ENCODE measurements at regions not wholly inside any gene's neighbourhood (a gene's known extent, or its start where the extent isn't known, plus 50 kb on each side); places are given as distances from the start of the nearest gene placed in this dataset.

DNA sequence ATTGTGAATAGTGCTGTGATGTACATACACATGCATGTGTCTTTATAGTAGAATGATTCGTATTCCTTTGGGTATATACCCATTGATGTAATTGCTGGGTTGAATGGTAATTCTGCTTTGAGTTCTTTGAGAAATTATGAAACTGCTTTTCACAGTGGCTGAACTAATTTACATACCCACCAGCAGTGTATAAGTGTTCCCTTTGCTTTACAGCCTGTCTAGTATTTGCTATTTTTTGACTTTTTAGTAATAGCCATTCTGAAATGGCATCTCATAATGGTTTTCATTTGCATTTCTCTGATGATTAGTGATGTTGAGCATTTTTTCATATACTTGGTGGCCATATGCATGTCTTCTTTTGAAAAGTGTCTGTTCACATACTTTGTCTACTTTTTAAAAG lies 54.5 kb upstream of the FAM78B start:
- no peak for DNase-seq (ENCODE audit: low spot score)

DNA sequence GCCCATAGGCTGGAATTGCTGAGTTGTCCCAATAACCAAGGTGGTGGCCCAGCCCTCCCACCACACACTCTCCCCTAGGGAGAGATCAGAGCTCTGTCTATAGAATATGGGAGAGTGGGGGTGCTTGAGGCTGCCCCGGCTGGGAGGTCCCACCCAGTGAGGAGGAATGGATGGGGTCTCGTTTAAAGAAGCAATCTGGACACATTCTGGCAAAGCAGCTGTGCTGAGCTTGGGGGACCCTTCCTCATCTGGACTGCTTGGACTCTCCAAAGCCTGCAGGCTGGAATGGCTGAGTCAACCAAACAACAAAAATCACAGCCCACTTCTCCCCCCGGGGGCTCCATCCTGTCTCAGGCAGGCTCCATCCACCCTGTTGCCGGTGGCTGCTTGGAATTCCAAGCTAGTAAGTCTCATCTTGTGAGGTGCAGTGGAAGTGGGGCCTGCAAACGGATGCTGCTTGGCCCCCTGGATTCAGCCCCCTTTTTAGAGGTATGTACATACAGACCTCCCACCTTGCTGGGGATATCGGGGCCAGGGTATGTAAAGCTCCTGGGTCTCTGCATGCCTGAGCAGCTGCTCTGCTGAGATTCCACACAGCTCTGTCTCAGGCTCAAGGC lies 67.1 kb upstream of the FAM78B start:
- no peak for DNase-seq (ENCODE audit: low spot score)

DNA sequence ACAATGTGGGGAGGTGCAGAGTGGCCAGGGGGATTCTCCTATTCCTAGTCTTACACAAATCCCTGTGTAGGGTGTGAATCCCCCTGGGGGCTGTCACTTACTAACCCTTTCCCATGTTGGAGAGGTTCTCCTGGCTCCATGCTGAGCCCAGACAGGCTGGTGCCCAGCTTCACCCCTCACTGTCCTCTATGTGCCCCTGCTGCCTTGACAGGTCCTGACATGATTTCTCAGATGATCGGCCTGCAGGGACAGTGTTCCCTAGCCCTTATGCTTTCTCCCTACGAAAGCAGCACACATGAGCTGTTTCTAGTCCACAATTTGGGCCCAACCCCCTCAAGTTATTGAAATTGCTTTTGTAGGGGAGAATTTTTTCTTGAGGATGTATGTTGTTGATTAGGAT lies 68.9 kb upstream of the FAM78B start:
- no peak for DNase-seq (ENCODE audit: low spot score)

DNA sequence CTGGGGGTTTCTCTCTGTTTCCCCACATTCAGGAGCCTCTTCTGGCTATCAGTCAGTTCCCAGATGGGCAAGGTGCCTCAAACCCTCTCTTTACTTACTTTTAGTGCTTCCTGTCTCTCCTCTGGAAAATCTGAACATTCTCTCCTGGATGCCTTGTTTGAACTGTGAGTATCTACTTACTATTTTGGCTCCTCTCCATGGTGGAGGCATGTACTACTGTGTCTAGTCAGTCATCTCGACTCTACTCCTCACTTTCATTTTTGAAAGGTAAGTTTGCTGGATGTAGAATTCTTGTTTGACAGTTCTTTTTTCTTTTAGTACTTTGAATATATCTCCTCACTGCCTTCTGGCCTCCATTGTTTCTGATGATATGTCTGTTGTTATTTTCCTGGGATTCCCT lies 70.9 kb upstream of the FAM78B start:
- peak; percentile 8 for DNase-seq (ENCODE audit: low spot score)

DNA sequence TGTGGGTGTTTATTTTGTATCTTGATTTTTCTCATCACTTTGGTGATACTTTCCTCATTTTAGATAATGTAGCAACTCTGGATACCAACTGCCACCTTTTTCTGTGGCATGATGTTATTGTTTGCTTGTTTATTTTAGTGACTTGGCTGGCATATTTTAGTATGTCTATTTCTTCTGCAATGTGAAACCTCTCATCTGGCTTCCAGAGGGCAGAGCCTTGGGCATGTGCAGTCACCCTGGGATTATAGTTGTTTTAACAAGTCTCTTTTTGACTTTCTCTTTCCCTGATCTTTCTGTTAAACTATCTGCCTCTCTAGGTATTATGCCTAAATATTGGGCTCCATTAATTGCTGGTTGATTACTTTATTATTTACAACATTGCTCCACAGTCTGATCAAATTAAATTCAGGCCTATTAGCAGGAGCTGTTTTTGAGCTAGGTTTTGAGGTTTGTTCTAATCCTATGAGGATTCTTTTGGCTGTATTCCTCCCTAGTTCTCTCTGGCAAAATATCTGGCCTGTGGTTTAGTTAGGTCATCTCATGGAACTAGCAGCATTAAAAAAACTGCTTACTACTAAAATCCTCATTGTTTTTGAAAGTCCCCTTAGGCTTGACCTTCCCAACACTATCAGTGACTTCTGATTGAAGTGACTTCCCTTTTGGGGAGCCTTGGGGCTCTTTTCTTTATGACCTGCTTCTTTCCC lies 86.4 kb upstream of the FAM78B start:
- no peak for DNase-seq (ENCODE audit: low spot score)

DNA sequence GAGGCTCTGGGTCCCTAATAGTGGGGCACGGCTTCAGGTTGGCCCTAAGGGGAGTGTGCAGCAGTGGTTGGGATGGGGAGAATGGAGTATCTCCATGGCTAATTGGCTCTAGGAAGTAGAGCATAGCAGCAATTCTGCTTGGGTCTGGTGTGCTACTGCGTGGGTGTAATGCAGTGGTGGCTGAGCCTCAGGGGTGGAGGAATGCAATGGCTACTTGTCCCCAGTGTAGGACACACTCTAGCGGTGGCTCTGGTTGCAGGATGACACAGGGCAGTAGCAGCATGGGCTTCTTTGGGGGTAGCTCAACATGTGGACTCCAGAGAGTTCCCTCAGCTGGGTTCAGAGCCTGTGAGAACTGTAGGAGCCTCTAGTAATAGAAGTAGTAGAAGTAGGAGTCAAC lies 91.2 kb upstream of the FAM78B start:
- no peak for DNase-seq (ENCODE audit: low spot score)

DNA sequence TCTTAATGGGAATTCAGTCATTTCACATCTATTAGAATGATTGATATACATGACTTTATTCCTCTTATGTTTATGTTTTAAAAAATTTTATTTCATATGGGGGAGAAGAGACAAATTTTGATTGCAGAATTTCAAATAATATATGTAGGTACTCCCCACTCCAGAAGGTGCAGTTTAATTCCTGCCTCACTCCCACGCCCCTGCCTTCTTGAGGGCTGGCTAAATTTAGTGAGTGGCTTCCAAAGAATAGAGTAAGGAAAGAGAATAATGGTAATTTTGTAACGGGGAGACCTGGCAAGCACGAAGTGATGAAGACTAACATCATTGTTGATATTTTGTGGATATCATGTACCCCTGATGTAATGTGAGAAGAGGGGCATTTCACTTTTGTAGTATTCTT lies 94.7 kb upstream of the FAM78B start:
- DNase-seq (ENCODE audit: low spot score) = no peak

DNA sequence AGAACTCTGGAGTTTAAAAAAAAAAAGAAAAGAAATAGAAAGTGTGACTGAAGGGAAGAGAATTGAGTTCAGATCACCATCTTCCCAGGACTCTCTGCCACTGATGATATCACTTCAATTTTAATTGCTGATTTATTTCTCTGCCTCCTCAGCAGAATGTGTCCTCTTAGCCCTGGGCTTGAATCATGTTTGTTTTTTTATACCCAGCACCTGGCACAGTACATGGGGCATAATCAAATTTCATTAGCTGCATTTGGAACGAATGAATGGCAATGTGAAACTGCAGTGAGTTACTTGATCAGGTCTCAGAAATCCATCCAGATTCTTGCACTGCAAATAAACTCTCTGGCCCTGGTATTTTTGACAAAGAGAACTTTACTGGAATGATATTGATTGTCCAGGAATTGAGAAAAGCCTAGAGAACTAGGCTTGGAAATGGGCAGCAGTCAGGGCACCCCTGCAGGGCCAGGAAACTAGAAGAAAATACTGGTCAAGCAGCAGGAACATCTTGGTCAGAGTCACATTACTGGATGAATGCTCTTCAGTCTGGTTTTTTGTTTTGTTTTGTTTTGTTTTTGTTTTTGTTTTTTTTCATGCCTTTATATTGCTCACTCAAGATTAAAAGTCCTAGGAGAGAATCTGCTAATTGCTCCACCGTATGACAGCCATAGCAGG lies 103.8 kb upstream of the FAM78B start:
- no peak for DNase-seq (ENCODE audit: low spot score)

DNA sequence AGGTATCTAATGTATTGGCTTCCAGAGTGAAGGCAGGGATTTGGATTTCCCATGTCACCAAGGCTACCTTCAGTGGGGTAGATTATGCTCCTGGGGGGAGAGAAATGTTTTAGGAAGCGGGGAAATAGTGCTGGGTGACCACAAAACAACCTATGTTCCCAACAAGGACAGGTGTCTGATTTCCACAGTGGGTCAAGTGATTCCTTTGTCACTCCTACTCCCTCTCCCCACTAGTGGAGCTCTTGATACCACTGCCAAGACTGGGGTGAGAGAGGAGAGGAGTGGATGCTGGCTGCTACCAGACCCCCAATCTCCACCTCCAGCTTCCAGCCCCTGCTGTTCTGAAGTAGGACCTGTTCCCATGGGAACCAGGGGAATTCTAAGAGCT lies 104.3 kb upstream of the FAM78B start:
- no peak for DNase-seq (ENCODE audit: low spot score)

DNA sequence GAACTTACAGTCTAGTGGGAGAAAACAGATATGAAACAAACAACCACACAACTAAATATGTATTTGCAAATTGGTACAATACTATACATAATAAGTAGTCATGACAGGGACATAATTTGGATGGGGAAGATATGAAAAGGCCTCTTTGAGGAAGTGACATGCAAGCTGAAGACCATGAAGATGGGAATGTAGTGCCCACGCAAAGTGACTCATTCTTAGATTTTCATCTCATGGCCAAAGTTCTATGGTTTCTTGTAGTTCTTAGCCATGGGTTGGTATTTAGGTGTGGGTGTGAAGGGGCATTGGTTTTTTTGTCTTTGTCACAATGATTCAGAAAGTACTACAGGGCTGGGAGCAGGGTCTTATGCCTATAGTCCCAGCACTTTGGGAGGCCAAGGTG lies 105.4 kb upstream of the FAM78B start:
- DNase-seq (ENCODE audit: low spot score) = no peak

DNA sequence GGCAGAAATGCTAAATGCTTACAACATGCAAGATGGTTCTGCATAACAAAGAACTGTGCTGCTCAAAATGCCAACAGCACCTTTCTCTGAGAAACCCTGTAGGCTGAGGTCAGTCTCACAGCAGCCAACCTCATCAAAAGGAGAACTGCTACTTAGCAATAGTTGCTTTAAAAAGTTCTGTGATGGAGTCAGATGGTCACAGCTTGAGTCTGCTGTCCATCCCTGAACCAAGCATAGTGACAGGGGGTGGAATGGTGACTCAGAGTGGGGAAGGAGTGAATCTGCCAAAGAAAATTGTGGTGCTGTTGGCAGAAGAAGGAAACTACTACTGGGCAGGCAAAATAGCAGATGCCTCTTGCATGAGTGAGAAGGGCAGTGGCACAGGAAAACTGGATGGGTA lies 106.0 kb upstream of the FAM78B start:
- no peak for DNase-seq (ENCODE audit: low spot score)

DNA sequence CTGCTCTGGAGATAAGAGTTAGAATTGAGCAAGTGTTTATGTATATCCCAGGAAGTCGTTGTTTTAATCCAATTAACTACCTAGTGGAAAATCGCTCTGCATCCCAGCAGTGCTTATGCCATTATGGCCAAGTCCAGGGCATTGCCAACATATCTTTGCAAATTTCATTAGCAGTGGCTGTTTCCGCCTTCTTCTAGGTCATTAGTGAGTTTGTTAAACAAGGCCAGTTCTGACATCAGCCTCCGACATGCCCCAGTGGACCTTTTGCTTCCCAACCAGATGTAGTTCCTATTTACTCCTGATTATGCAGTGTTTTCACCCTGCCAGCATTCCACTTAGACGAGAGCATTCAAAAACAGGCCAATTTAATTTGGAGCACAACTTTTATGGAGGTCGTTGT lies 106.8 kb upstream of the FAM78B start:
- DNase-seq (ENCODE audit: low spot score) = no peak

DNA sequence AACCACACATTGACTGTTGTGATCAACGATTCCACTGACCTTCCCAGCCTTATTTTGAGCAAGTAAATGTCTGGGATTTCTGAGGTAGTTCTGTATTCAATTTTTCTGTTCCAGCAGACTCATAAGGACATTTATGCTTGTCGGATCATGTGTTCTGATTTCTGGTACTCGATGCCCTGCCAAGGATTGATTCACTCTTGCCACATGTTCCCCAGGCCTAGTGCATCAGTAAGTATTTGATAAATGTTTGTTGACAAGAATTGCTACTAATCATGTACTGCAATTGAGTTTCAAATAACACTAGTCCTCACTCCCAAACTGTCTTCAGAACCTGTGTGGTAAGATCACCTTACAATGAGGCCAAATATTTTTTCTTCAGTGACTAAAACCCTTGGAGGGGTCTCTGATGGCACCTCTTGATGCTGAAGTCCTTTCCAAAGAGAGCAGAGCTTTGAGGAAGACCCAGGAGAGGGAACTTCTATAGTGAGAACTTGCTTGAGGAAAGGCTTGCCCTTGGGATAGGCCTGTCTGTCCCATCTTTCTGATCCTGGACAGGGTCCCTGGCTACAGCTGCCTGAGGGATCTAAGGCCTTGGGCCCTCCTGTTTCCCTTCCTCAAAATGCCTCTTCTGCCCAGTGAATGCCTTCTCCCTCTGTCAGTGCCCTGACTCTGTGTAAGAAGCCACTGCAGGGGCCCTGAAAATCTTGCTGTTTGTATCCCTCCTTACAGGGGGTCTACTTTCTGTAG lies 115.8 kb upstream of the FAM78B start:
- no peak for DNase-seq (ENCODE audit: low spot score)

DNA sequence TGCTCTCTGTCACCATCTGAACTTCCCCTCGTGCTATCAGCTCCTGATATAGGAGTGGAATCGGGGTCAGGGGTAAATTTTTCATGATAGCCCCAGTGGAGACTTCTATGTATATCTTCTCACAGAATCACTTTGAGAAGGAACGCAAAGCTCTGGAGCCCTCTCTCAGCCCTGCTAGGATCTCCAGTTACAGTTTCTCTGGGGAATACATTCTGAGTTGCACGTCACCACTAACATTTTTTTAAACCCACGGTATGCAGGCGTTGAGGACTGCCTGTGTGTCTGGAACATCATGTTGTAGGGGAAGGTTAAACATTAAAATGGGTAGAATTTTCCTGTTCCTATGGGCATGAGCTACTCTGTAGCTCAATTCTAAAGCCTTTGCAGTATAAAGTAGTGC lies 116.4 kb upstream of the FAM78B start:
- DNase-seq (ENCODE audit: low spot score) = no peak

DNA sequence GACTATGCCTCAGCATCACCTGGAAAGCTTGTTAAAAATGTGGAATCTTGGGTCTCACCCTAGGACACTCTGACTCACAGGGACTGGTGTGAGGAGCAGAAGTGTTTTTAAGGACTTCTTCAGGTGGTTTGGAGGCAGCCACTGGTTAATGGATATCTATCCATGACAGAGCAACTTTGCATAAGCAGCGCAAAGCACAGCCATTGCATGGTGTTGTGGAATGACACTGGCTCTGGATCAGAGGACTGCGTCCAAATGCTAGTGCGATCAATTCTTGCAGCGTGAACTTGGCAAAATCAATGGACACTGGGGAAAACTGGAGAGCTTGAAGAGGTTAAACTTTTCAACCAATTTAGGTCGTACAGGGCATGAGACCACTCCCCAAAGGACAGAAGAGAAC lies 116.8 kb upstream of the FAM78B start:
- no peak for DNase-seq (ENCODE audit: low spot score)

DNA sequence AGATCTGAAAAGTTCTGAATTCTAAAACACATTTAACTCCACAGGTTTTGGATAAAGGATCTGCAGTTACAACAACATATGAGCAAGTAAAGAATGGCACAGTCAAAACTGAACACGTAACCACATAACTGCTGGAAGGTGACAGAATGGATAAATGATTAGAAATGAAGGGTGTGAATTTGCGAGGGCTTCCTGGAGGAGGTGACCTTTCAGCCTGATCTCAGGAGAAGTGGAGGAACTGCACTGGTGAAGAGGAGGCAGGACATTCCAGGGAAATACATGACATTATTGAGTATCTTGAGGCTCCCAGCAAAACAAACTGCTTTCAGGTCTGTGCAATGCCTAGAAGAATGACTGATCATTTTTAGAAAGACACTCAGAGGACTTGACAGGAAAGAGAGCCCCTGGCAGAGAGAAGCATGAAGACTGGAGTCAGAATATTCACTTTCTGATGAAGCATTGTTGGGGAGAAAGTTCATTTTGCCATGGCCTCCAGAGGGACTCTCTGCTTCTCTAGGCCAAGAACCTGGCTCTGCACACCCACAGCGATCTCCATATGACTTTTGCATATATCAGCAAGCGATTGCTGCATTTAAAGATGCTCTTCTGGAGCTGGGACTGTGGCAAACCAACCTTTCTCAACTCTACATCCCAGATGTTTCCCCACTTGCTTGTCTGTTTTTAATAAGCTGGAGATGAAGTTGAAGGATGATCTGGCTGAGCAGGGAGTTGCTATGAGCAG lies 122.7 kb upstream of the FAM78B start:
- no peak for DNase-seq (ENCODE audit: low spot score)

DNA sequence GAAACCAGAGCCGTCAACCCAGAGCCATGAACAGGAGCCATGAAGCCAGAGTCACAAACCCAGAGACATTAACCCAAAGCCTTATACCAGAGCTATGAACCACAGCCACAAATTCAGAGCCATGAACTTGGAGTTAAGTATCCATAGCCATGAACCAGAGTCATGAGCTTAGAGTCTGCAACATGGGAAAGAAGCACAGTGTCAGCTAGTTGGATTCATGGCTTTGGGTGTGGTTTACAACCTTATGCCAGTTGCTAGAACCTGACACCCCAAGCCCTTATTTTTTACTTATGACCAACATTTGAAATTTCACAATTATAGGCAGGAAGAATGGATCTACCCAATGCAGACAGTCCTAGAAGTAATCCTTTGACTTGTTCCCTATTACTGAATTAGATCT lies 128.9 kb upstream of the FAM78B start:
- no peak for DNase-seq (ENCODE audit: low spot score)

DNA sequence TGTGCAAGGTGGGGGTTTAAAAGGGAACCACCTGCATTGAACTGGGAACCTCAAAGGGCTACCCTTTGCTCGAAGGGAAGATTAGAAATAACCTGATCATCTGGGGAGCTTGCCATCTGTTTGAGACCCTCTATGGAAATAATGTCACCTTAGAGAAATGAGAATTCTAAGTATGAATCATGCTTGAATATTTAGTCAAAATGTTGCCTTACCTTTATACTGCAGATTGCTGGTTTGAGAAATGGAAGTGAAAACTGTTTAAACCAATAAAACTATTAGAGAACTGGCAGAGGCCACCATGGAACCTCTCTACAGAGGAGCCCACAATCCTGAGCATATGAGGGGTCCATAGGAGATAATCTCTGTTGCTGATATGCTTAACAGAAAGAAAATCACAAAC lies 131.2 kb upstream of the FAM78B start:
- DNase-seq (ENCODE audit: low spot score) = no peak

DNA sequence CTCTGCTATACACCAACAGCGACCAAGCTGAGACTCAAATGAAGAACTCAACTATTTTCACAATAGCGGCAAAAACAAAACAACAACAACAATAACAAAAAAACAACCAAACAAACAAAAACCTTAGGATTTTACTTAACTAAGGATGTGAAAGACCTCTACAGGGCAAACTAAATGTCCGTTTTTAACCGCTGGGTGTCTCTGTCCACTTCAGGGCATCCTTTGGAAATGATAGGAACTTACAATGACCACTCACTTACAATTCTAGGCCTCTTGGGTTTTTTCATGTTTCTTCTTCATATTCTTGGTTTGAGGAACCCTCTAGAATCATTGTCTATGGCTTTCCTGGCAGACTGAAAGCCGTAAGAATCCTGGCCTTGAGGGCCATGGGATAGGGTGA lies 134.0 kb upstream of the FAM78B start:
- no peak for DNase-seq (ENCODE audit: low spot score)

DNA sequence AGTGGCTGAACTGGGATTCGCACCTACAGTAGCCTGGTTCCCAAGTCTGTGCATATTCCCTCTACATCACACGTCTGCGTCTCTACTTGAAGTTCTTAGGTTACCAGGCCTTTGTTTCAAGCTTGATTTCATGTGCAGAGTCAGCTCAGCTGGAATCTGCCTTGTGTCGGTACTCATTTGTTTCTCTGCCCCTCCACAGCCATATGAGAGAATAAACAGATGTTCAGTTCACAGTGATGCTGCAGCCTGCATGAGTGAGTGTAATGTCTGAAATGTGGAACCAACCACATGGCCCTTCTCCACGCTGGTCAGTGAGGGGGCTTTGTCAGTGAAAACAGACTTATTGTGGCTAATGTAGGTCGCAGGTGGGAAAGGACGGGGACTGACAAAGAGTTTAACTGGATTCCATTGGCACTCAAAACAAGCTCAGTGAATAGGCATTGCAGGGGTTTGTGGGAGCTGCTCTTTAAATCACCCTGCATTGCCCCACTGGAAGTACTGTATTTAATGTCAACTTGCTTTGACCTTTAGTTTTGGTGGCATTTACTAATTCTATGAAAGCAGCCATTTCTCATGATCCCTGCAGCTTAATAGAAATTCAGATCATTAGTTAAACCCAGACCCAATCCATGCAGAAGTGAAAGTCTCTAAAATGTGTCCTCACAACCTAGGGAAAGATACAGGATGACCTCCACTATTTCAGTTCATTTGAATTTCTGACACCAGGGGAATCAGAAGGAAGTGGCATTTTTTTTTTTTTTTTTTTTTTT lies 136.4 kb upstream of the FAM78B start:
- no peak for DNase-seq (ENCODE audit: low spot score)

DNA sequence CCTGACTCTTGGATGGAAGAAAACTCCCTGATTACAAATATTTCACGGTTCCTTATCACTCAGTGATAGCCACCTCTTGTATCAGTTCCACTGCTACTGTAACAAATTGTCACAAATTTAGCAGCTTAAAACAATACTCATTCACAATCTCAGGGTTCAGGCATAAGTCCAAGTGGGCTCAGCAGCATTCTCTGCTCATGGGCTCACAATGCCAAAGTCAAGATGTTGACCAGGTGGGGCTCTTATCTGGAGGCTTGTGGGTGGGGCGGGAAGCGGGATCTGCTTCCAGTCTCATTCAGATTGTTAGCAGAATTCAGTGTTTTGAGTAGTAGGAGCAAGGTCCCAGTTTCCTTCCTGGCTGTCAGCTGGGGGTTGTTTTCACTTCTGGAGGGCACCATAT lies 137.3 kb upstream of the FAM78B start:
- no peak for DNase-seq (ENCODE audit: low spot score)

DNA sequence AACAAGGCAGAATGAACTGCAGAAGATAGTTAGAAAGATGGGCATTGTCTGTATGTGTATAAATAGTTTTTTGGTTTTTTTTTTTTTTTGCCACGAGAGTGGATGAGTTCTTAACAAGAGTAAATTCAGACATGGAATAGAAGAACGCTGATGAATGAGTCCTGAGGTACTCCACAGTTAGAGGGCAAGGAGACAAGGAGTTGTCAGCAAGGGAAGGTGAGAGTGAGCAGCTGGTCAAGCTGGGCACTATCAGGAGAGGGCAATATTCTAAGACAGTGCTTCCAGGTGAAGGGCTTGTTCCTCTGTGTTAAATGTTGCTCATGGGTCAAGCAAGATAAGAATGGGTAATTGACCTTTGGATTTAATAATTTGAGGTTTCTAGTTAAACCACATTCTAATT lies 138.6 kb upstream of the FAM78B start:
- no peak for DNase-seq (ENCODE audit: low spot score)
